WTC11 (cell line): ENCODE measurements at regions not wholly inside any gene's neighbourhood (a gene's known extent, or its start where the extent isn't known, plus 50 kb on each side); places are given as distances from the start of the nearest gene placed in this dataset.
A peak's percentile ranks its signal among the peaks of the same experiment; 100 is the strongest.

Experiments used
- ATAC-seq: fragments of 200-7000 bp; cut with Tn5 transposase; 2 replicates; pipeline ENCODE4 v1.10.0; 2021; ENCODE audit warnings: mild to moderate bottlenecking, moderate library complexity
- CTCF ChIA-PET: fragments of 300-600 bp; sonication (Branson Sonifier 250); formaldehyde crosslinking; loops from one replicate; lab custom pipeline; 2021; ENCODE audit warnings: antibody characterized with exemption; lab: Charles Lee
- POLR2A ChIA-PET: fragments of 350-600 bp; sonication (Branson Sonifier 250); formaldehyde crosslinking; loops from one replicate; lab custom pipeline; 2021; ENCODE audit warnings: antibody characterized with exemption; lab: Charles Lee
- DNase-seq: peaks from one replicate; pipeline ENCODE4 v3.0.0; 2021; ENCODE audit warnings: low spot score
- H3K27ac Mint-ChIP-seq: 2 replicates; pipeline ENCODE4 v1.8.0; 2021; ENCODE audit warnings: mixed read lengths
- H3K27me3 Mint-ChIP-seq: 2 replicates; pipeline ENCODE4 v1.8.0; 2021; ENCODE audit warnings: low read depth, mild to moderate bottlenecking, moderate library complexity, mixed read lengths
- H3K36me3 Mint-ChIP-seq: 2 replicates; pipeline ENCODE4 v1.8.0; 2021; ENCODE audit warnings: mixed read lengths
- H3K4me1 Mint-ChIP-seq: 2 replicates; pipeline ENCODE4 v1.8.0; 2022; ENCODE audit warnings: mixed read lengths
- H3K4me3 Mint-ChIP-seq: 2 replicates; pipeline ENCODE4 v1.8.0; 2021; ENCODE audit warnings: mild to moderate bottlenecking, moderate library complexity, mixed read lengths
- H3K9me3 Mint-ChIP-seq: 2 replicates; pipeline ENCODE4 v1.8.0; 2021; ENCODE audit warnings: mixed read lengths
- ATF2 ChIP-seq: sonication (generic); formaldehyde crosslinking; IDR thresholded peaks from 2 replicates; pipeline ENCODE4 v1.8.1; 2022; ENCODE audit warnings: low read depth, missing genetic modification reagents, borderline replicate concordance
- CBFB ChIP-seq: sonication (generic); formaldehyde crosslinking; IDR thresholded peaks from 2 replicates; pipeline ENCODE4 v1.8.1; 2022; ENCODE audit warnings: mild to moderate bottlenecking, low read depth, missing genetic modification reagents
- FOXJ3 ChIP-seq: sonication (generic); formaldehyde crosslinking; IDR thresholded peaks from 2 replicates; pipeline ENCODE4 v1.9.0; 2021; ENCODE audit warnings: missing genetic modification reagents, mild to moderate bottlenecking, borderline replicate concordance
- FOXK1 ChIP-seq: sonication (generic); formaldehyde crosslinking; IDR thresholded peaks from 2 replicates; pipeline ENCODE4 v1.8.0; 2022; ENCODE audit warnings: mild to moderate bottlenecking, moderate library complexity, missing genetic modification reagents
- GABPB1 ChIP-seq: sonication (generic); formaldehyde crosslinking; IDR thresholded peaks from 2 replicates; pipeline ENCODE4 v1.8.1; 2023; ENCODE audit warnings: mild to moderate bottlenecking, missing genetic modification reagents
- GRHL2 ChIP-seq: fragments of 250-450 bp; sonication (Bioruptor Pico); IDR thresholded peaks from 2 replicates; pipeline ENCODE4 v1.8.0; 2022; ENCODE audit warnings: mild to moderate bottlenecking, moderate library complexity; ENCODE audit not compliant: insufficient replicate concordance, severe bottlenecking
- HMGXB4 ChIP-seq: sonication (generic); formaldehyde crosslinking; IDR thresholded peaks from 2 replicates; pipeline ENCODE4 v1.8.1; 2023; ENCODE audit warnings: mild to moderate bottlenecking, moderate library complexity, missing genetic modification reagents
- JUN ChIP-seq: sonication (generic); formaldehyde crosslinking; IDR thresholded peaks from 2 replicates; pipeline ENCODE4 v1.8.0; 2023; ENCODE audit warnings: mild to moderate bottlenecking, missing genetic modification reagents
- MYBL2 ChIP-seq: sonication (generic); formaldehyde crosslinking; IDR thresholded peaks from 2 replicates; pipeline ENCODE4 v1.8.1; 2023; ENCODE audit warnings: mild to moderate bottlenecking, moderate library complexity, missing genetic modification reagents
- NFATC4 ChIP-seq: fragments of 250-450 bp; sonication (Bioruptor Pico); IDR thresholded peaks from 2 replicates; pipeline ENCODE4 v1.9.0; 2021; ENCODE audit warnings: mild to moderate bottlenecking
- NFE2L1 ChIP-seq: sonication (generic); formaldehyde crosslinking; IDR thresholded peaks from 2 replicates; pipeline ENCODE4 v1.8.1; 2023; ENCODE audit warnings: missing genetic modification reagents
- RORB ChIP-seq: fragments of 250-450 bp; sonication (Bioruptor Pico); IDR thresholded peaks from 2 replicates; pipeline ENCODE4 v1.9.0; 2021; ENCODE audit warnings: mild to moderate bottlenecking
- USF1 ChIP-seq: sonication (generic); formaldehyde crosslinking; IDR thresholded peaks from 2 replicates; pipeline ENCODE4 v1.8.0; 2022; ENCODE audit warnings: mild to moderate bottlenecking, missing genetic modification reagents
- USF2 ChIP-seq: sonication (generic); formaldehyde crosslinking; IDR thresholded peaks from 2 replicates; pipeline ENCODE4 v1.8.1; 2023; ENCODE audit warnings: mild to moderate bottlenecking, missing genetic modification reagents, moderate library complexity
- ZNF121 ChIP-seq: sonication (generic); formaldehyde crosslinking; IDR thresholded peaks from 2 replicates; pipeline ENCODE4 v1.8.0; 2023; ENCODE audit warnings: missing genetic modification reagents
- ZNF138 ChIP-seq: sonication (generic); formaldehyde crosslinking; conservative IDR thresholded peaks from 2 replicates; pipeline ENCODE4 v1.8.1; 2022; ENCODE audit warnings: mild to moderate bottlenecking, moderate library complexity, missing genetic modification reagents
- ZNF396 ChIP-seq: fragments of 250-450 bp; sonication (Bioruptor Pico); IDR thresholded peaks from 2 replicates; pipeline ENCODE4 v1.8.0; 2021; ENCODE audit warnings: mild to moderate bottlenecking, moderate library complexity, borderline replicate concordance
- ZNF532 ChIP-seq: fragments of 250-450 bp; sonication (Bioruptor Pico); IDR thresholded peaks from 2 replicates; pipeline ENCODE4 v1.9.0; 2021; ENCODE audit warnings: mild to moderate bottlenecking, borderline replicate concordance
- ZSCAN18 ChIP-seq: fragments of 250-450 bp; sonication (Bioruptor Pico); IDR thresholded peaks from 2 replicates; pipeline ENCODE4 v2.1.2; 2022; ENCODE audit warnings: mild to moderate bottlenecking, moderate library complexity

- Mint-ChIP-seq H3K27ac (peak overlapping the region; percentile 45; the same call in 1 of the 2 replicates), H3K4me3 (no peak overlapping the region), H3K4me1 (0 out of 2 replicates have a peak, but pooled peaks cover 5% of the 10 kb centered on the region), H3K9me3 (peaks cover 42% of the 10 kb centered on the region), H3K27me3 (peaks cover 4% of the 10 kb centered on the region; the same call in 1 of the 2 replicates), H3K36me3 (peaks cover 39% of the 10 kb centered on the region)
- TF ChIP-seq ZNF121 (CRISPR knock-in tag): no peak
- TF ChIP-seq GABPB1 (CRISPR knock-in tag): no peak
- no peak for TF ChIP-seq ZNF396 (CRISPR knock-in tag)
- ChIA-PET CTCF (no interaction called here), POLR2A (no interaction called here)
- DNase-seq: no peak
- peak; percentile 83 for ATAC-seq
Measured at GRCh38 chr4:124913237-124913636, 200.7 kb upstream of the ANKRD50 start.

- no peak for ATAC-seq
Measured at GRCh38 chr4:124910327-124910726, 197.8 kb upstream of the ANKRD50 start.

GRCh38 chr4:124907881-124908280 is 195.3 kb upstream of the ANKRD50 start:
- ChIA-PET CTCF (no interaction called here), POLR2A (no interaction called here)
- peaks cover 19% of the 10 kb centered on the region for H3K4me1 Mint-ChIP-seq
- no peak overlapping the region for H3K27ac Mint-ChIP-seq
- peaks cover 36% of the 10 kb centered on the region for H3K9me3 Mint-ChIP-seq
- H3K4me3 Mint-ChIP-seq: no peak overlapping the region
- H3K36me3 Mint-ChIP-seq: peaks cover 23% of the 10 kb centered on the region
- no peak for ATAC-seq
- peaks cover 4% of the 10 kb centered on the region; the same call in 1 of the 2 replicates for H3K27me3 Mint-ChIP-seq
- no peak for DNase-seq
- TF ChIP-seq ZNF138 (CRISPR knock-in tag): no peak
- no peak for TF ChIP-seq USF1 (CRISPR knock-in tag)
- no peak for TF ChIP-seq MYBL2 (CRISPR knock-in tag)
- TF ChIP-seq HMGXB4 (CRISPR knock-in tag): no peak
- TF ChIP-seq GRHL2 (CRISPR knock-in tag): no peak
- TF ChIP-seq ZNF532: no peak
- TF ChIP-seq CBFB (CRISPR knock-in tag): no peak
- no peak for TF ChIP-seq ZNF121 (CRISPR knock-in tag)

More at GRCh38 chr4:124910327-124910726, 197.8 kb upstream of the ANKRD50 start:
- DNase-seq: no peak
- Mint-ChIP-seq H3K27ac (no peak overlapping the region; the same call in 1 of the 2 replicates), H3K4me1 (peaks cover 3% of the 10 kb centered on the region; the same call in 1 of the 2 replicates), H3K4me3 (no peak overlapping the region), H3K9me3 (peaks cover 48% of the 10 kb centered on the region), H3K36me3 (peaks cover 39% of the 10 kb centered on the region)
- no peak for TF ChIP-seq FOXJ3 (CRISPR knock-in tag)
- TF ChIP-seq NFE2L1 (CRISPR knock-in tag): no peak
- no peak for TF ChIP-seq ZSCAN18 (CRISPR knock-in tag)
- no peak for TF ChIP-seq JUN (CRISPR knock-in tag)
- no peak for TF ChIP-seq RORB (CRISPR knock-in tag)
- no peak for TF ChIP-seq ZNF396 (CRISPR knock-in tag)
- no peak for TF ChIP-seq FOXK1 (CRISPR knock-in tag)
- no peak for TF ChIP-seq ATF2 (CRISPR knock-in tag)
- TF ChIP-seq NFATC4: no peak
- TF ChIP-seq USF2 (CRISPR knock-in tag): no peak
- TF ChIP-seq, all 79 proteins: peak for 0
- POLR2A ChIA-PET: no interaction called here
- H3K27me3 Mint-ChIP-seq: peaks cover 4% of the 10 kb centered on the region; the same call in 1 of the 2 replicates
- CTCF ChIA-PET: no interaction called here
